SU-DHL-6 (cell line): ENCODE measurements at regions not wholly inside any gene's neighbourhood (a gene's known extent, or its start where the extent isn't known, plus 50 kb on each side); places are given as distances from the start of the nearest gene placed in this dataset.

Experiments used
- H2AFZ ChIP-seq: fragments of 200-600 bp; sonication (generic); 2 replicates; pipeline ENCODE4 v1.6.1; 2014; ENCODE audit warnings: low read depth, mild to moderate bottlenecking, moderate library complexity, mixed read lengths, antibody characterized with exemption, low read length; ENCODE audit not compliant: severe bottlenecking
- H3F3A ChIP-seq: fragments of 200-600 bp; shearing (Covaris generic); 2 replicates; pipeline ENCODE4 v1.6.0; 2016; ENCODE audit warnings: antibody characterized with exemption, mild to moderate bottlenecking; ENCODE audit not compliant: insufficient read depth
- H3K27ac ChIP-seq: fragments of 200-600 bp; sonication (generic); 2 replicates; pipeline ENCODE4 v1.5.1; 2016; ENCODE audit warnings: low read depth, mild to moderate bottlenecking, low read length, moderate library complexity, mixed read lengths
- H3K27me3 ChIP-seq: fragments of 200-600 bp; sonication (generic), shearing (Covaris generic); 2 replicates; pipeline ENCODE4 v1.6.0; 2014; ENCODE audit warnings: mild to moderate bottlenecking, low read length
- H3K36me3 ChIP-seq: fragments of 200-600 bp; sonication (generic); 2 replicates; pipeline ENCODE4 v1.6.1; 2014; ENCODE audit warnings: mild to moderate bottlenecking, low read length, mixed read lengths
- H3K4me2 ChIP-seq: fragments of 300-600, 200-600 bp; shearing (Covaris generic), sonication (generic); 2 replicates; pipeline ENCODE4 v1.6.0; 2014; ENCODE audit warnings: low read length, low read depth, mild to moderate bottlenecking; ENCODE audit not compliant: poor library complexity, severe bottlenecking
- H3K4me3 ChIP-seq: fragments of 200-600 bp; sonication (generic); 2 replicates; pipeline ENCODE4 v1.5.1; 2014; ENCODE audit warnings: antibody characterized with exemption, low read length, mild to moderate bottlenecking, mixed read lengths; ENCODE audit not compliant: insufficient read depth, poor library complexity, severe bottlenecking
- H3K79me2 ChIP-seq: fragments of 200-600 bp; sonication (generic); 2 replicates; pipeline ENCODE4 v1.6.1; 2014; ENCODE audit warnings: mild to moderate bottlenecking, low read length, moderate library complexity; ENCODE audit not compliant: insufficient read depth
- H3K9ac ChIP-seq: fragments of 200-600 bp; sonication (generic); 2 replicates; pipeline ENCODE4 v1.7.0; 2014; ENCODE audit warnings: mild to moderate bottlenecking, low read length
- H3K9me2 ChIP-seq: fragments of 200-600 bp; sonication (generic); replicated peaks from 2 replicates; pipeline ENCODE4 v1.6.1; 2014; ENCODE audit warnings: low read length; ENCODE audit not compliant: insufficient read depth
- H3K9me3 ChIP-seq: fragments of 200-600 bp; sonication (generic); 2 replicates; pipeline ENCODE4 v1.6.1; 2014; ENCODE audit warnings: low read length, mixed read lengths; ENCODE audit not compliant: insufficient read depth
- H4K20me1 ChIP-seq: fragments of 200-600 bp; sonication (generic); 2 replicates; pipeline ENCODE4 v1.6.1; 2014; ENCODE audit warnings: low read depth, mild to moderate bottlenecking, antibody characterized with exemption, low read length, moderate library complexity, mixed read lengths
- EZH2phosphoT487 ChIP-seq: fragments of 200-600 bp; sonication (generic), shearing (Covaris generic); conservative IDR thresholded peaks from 2 replicates; pipeline ENCODE4 v1.6.1; 2018; ENCODE audit warnings: mild to moderate bottlenecking, antibody characterized with exemption, low read length, moderate library complexity, mixed read lengths
- TF ChIP-seq, protein P1 (sequence below): fragments of 200-600 bp; sonication (generic); IDR thresholded peaks from one replicate; pipeline ENCODE4 v1.5.1; 2017; ENCODE audit warnings: antibody characterized with exemption, mild to moderate bottlenecking, low read length, moderate library complexity; ENCODE audit not compliant: insufficient read depth, poor library complexity, severe bottlenecking

DNA sequence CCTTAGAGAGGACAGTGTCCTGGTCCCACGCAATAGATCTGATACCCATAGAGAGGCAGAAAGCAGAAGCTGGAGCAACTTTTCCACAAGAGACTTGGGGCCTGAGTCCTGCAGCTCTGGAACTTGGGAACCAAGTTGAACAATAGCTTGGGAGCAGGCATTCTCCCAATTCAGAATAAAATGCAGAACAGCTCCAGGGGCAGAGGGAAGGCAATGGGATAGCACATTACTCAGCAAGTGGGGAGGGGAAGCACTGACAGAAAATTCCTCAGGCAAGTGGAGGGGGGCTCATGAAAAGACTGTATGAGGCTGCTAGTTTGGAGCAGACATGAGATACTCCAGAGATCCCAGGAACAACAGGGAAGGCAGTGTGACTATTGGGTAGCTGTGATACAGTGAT is 513.6 kb downstream of the HINT1 start:
- H3K4me3 ChIP-seq, result no peak overlapping the region
- no peak overlapping the region for H3K9ac ChIP-seq
- H3K79me2 ChIP-seq, result no peaks in the 10 kb centered on the region
- H4K20me1 ChIP-seq, result no peaks in the 10 kb centered on the region
- H3K27me3 ChIP-seq, result no peaks in the 10 kb centered on the region
- H3F3A ChIP-seq, result no peaks in the 10 kb centered on the region
- no peaks in the 10 kb centered on the region for H3K9me3 ChIP-seq
- H3K27ac ChIP-seq, result no peak overlapping the region
- H3K4me2 ChIP-seq, result no peak overlapping the region
- H2AFZ ChIP-seq, result no peak overlapping the region
- TF ChIP-seq, protein P1, sequence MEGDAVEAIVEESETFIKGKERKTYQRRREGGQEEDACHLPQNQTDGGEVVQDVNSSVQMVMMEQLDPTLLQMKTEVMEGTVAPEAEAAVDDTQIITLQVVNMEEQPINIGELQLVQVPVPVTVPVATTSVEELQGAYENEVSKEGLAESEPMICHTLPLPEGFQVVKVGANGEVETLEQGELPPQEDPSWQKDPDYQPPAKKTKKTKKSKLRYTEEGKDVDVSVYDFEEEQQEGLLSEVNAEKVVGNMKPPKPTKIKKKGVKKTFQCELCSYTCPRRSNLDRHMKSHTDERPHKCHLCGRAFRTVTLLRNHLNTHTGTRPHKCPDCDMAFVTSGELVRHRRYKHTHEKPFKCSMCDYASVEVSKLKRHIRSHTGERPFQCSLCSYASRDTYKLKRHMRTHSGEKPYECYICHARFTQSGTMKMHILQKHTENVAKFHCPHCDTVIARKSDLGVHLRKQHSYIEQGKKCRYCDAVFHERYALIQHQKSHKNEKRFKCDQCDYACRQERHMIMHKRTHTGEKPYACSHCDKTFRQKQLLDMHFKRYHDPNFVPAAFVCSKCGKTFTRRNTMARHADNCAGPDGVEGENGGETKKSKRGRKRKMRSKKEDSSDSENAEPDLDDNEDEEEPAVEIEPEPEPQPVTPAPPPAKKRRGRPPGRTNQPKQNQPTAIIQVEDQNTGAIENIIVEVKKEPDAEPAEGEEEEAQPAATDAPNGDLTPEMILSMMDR, result no peak
- TF ChIP-seq EZH2phosphoT487, result no peak
- H3K9me2 ChIP-seq, result no peaks in the 10 kb centered on the region
- H3K36me3 ChIP-seq, result no peaks in the 10 kb centered on the region

DNA sequence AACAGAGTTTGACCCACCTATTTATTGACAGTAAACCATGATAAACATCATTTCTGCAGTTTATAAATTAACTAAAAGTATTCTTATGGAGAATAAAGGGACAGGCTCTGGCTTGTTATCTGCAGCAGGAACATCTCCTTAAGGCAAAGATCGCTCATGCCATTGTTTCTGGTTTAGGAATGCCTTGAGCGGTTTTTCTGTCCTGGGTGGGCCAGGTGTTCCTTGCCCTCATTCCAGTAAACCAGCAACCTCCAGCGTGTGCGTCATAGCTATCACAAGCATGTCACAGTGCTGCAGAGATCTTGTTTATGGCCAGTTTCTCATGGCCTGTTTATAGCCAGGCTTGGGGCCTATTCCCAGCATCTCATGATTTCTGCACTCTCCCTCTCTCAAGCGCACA is 521.7 kb downstream of the HINT1 start:
- Histone ChIP-seq H3K4me2 (no peak overlapping the region), H3K27me3 (no peaks in the 10 kb centered on the region), H3K9me2 (no peaks in the 10 kb centered on the region), H3K27ac (no peak overlapping the region), H3K9me3 (no peaks in the 10 kb centered on the region), H3K79me2 (no peaks in the 10 kb centered on the region), H3K9ac (no peak overlapping the region), H4K20me1 (no peaks in the 10 kb centered on the region), H3K4me3 (no peak overlapping the region), H3F3A (no peaks in the 10 kb centered on the region), H3K36me3 (no peaks in the 10 kb centered on the region), H2AFZ (no peak overlapping the region)
- TF ChIP-seq EZH2phosphoT487, result no peak
- TF ChIP-seq, protein P1, result no peak

DNA sequence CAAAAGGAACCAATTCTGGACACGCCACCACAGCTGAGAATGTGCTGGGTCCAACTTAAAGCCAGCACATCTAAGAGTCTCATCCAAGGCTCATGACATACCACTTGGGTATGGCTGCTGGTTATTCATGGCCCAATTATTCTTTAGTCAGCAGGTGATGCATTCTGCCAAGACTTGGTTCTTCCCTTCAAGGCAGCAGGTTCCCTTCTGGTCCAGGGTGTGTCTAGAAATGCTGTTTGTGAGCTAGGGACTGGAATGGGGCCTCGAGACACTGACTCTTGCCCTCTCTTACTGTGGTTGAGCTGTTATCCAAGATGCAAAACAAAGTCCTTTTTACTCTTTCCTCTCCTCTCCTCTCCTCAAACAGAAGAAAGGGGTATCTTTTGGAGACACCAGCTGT is 522.6 kb downstream of the HINT1 start:
- Histone ChIP-seq H3K4me2 (no peak overlapping the region), H3K36me3 (no peaks in the 10 kb centered on the region), H3K27me3 (no peaks in the 10 kb centered on the region), H3K79me2 (no peaks in the 10 kb centered on the region), H3K9me3 (no peaks in the 10 kb centered on the region), H3K9ac (no peak overlapping the region), H2AFZ (no peak overlapping the region), H3K9me2 (no peaks in the 10 kb centered on the region), H3F3A (no peaks in the 10 kb centered on the region), H4K20me1 (no peaks in the 10 kb centered on the region), H3K4me3 (no peak overlapping the region), H3K27ac (no peak overlapping the region)
- TF ChIP-seq, protein P1, result no peak
- TF ChIP-seq EZH2phosphoT487, result no peak

DNA sequence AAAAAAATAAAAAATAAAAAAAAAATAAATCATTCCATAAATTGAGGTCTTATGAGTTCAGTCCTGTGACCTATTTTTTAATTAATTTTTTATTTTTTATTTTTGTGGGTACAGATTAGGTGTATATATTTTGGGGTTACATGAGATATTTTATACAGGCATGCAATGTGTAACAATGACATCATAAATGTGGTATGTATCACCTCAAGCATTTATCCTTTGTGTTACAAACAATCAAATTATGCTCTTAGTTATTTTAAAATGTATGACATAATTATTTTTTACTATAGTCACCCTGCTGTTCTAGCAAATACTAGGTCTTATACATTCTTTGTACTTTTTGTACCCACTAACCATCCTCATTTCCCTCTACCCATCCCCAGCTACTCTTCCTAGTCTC is 537.9 kb downstream of the HINT1 start:
- no peak overlapping the region for H3K27ac ChIP-seq
- no peak overlapping the region for H3K4me2 ChIP-seq
- no peak overlapping the region for H3K4me3 ChIP-seq
- no peaks in the 10 kb centered on the region for H3F3A ChIP-seq
- TF ChIP-seq, protein P1, result no peak
- no peak for TF ChIP-seq EZH2phosphoT487
- no peaks in the 10 kb centered on the region for H4K20me1 ChIP-seq
- no peaks in the 10 kb centered on the region for H3K79me2 ChIP-seq
- no peaks in the 10 kb centered on the region for H3K36me3 ChIP-seq
- H3K27me3 ChIP-seq, result no peaks in the 10 kb centered on the region
- no peaks in the 10 kb centered on the region for H3K9me3 ChIP-seq
- no peak overlapping the region for H3K9ac ChIP-seq
- no peak overlapping the region for H2AFZ ChIP-seq
- H3K9me2 ChIP-seq, result no peaks in the 10 kb centered on the region
